ENCODE measurements at regions not wholly inside any gene's neighbourhood (a gene's known extent, or its start where the extent isn't known, plus 50 kb on each side); places are given as distances from the start of the nearest gene placed in this dataset.

- Histone ChIP-seq H3K4me1 (ENCODE audit: control insufficient read depth in 1 of 2, insufficient read depth in 2 of 2, low read depth in 1 of 2, low read length in 1 of 2) (no peaks in the 10 kb centered on the region), H3K4me2 (no peak overlapping the region), H3K27me3 (ENCODE audit: insufficient read depth) (no peaks in the 10 kb centered on the region), H3K9ac (no peak overlapping the region), H3F3A (replicated peaks; ENCODE audit: insufficient read depth) (no peaks in the 10 kb centered on the region), H2AFZ (ENCODE audit: low read depth) (no peak overlapping the region), H3K4me3 (ENCODE audit: low read depth in 2 of 2, low read length in 1 of 2) (no peak overlapping the region), H3K9me2 (no peaks in the 10 kb centered on the region), H3K27ac (ENCODE audit: low read depth in 2 of 2, low read length in 1 of 2) (no peak overlapping the region), H3K79me2 (ENCODE audit: insufficient read depth) (peaks cover 10% of the 10 kb centered on the region; the same call in 1 of the 2 replicates), H3K9me3 (no peaks in the 10 kb centered on the region), H4K20me1 (ENCODE audit: insufficient read depth) (no peaks in the 10 kb centered on the region; the same call in 1 of the 2 replicates), H3K36me3 (replicated peaks in 1 of 2; ENCODE audit: control insufficient read depth in 1 of 2, insufficient read depth in 2 of 2, low read length in 1 of 2) (peaks cover 0 to 57% of the 10 kb centered on the region in 2 experiments)
- ChIA-PET POLR2A (no interaction called here), CTCF (interaction anchor here (0.7 to 1.5 kb wide), 3 partner anchors 13 to 314 kb away, joined by 3 to 4 read pairs (median 3); no protein-coding TSS in a partner anchor)
- DNase-seq: no peak
- TF ChIP-seq ZBTB33 (IDR thresholded peaks at IDR 0.05; ENCODE audit: borderline replicate concordance, low read depth) (no peak), GABPA (IDR thresholded peaks at IDR 0.05; ENCODE audit: low read depth) (no peak), REST (IDR thresholded peaks at IDR 0.05; ENCODE audit: low read depth, low read length) (no peak), SMC3 (IDR thresholded peaks at IDR 0.05; ENCODE audit: low read depth, low read length) (no peak), YY1 (IDR thresholded peaks at IDR 0.05; ENCODE audit: low read depth) (no peak), ELF1 (IDR thresholded peaks at IDR 0.05) (no peak), TCF12 (IDR thresholded peaks at IDR 0.05) (no peak), RAD21 (IDR thresholded peaks at IDR 0.05; ENCODE audit: low read length) (no peak), USF1 (IDR thresholded peaks at IDR 0.05; ENCODE audit: borderline replicate concordance, low read depth) (no peak), MEF2A (IDR thresholded peaks at IDR 0.05; ENCODE audit: borderline replicate concordance, low read depth) (no peak), PBX3 (IDR thresholded peaks at IDR 0.05) (no peak), MXI1 (IDR thresholded peaks at IDR 0.05; ENCODE audit: low read depth, low read length) (no peak), NFIC (IDR thresholded peaks at IDR 0.05; ENCODE audit: borderline replicate concordance) (no peak), RXRA (IDR thresholded peaks at IDR 0.05; ENCODE audit: borderline replicate concordance, low read depth) (no peak), FOXJ3 (CRISPR knock-in tag; IDR thresholded peaks at IDR 0.05) (no peak), FOXM1 (IDR thresholded peaks at IDR 0.05; ENCODE audit: low read depth) (no peak), IRF3 (IDR thresholded peaks at IDR 0.05; ENCODE audit: low read depth, low read length) (no peak), GATA2 (CRISPR knock-in tag; IDR thresholded peaks at IDR 0.05) (no peak), EZH2phosphoT487 (IDR thresholded peaks at IDR 0.05; ENCODE audit: borderline replicate concordance, low read depth) (no peak), TAF1 (IDR thresholded peaks at IDR 0.05; ENCODE audit: borderline replicate concordance, low read depth, low read length) (no peak)
- WGBS (ENCODE audit: low lambda C conversion rate): 86% methylated on average over 2 of the region's 2 CpGs
Observed at GRCh38 chr7:131937868-131938267, 381.4 kb upstream of the PODXL start.

All from SK-N-SH (cell line).